ENCODE measurements at regions not wholly inside any gene's neighbourhood (a gene's known extent, or its start where the extent isn't known, plus 50 kb on each side); places are given as distances from the start of the nearest gene placed in this dataset.

- ATAC-seq = no peak
- TF ChIP-seq EP300 (IDR thresholded peaks at IDR 0.05) = no peak
- TF ChIP-seq CTCF (IDR thresholded peaks at IDR 0.05) = no peak
- TF ChIP-seq POLR2A (IDR thresholded peaks at IDR 0.05) = no peak
- TF ChIP-seq POLR2AphosphoS5 (IDR thresholded peaks at IDR 0.05) = no peak
- no peaks in the 10 kb centered on the region for H3K27me3 ChIP-seq
- H3K4me3 ChIP-seq = no peak overlapping the region
- H3K27ac ChIP-seq = no peak overlapping the region
- no peaks in the 10 kb centered on the region for H3K4me1 ChIP-seq
- H3K9me3 ChIP-seq = no peaks in the 10 kb centered on the region
- 27 to 31% methylated on average over 2 of the region's 2 CpGs for WGBS, 2 donors (ENCODE audit: low coverage in 1 of 2)
- H3K36me3 ChIP-seq = no peaks in the 10 kb centered on the region
Measured at GRCh38 chr13:88450515-88450914, 779.3 kb downstream of the SLITRK5 start.

- no peak for ATAC-seq
- TF ChIP-seq POLR2AphosphoS5 (IDR thresholded peaks at IDR 0.05) (no peak), POLR2A (IDR thresholded peaks at IDR 0.05) (no peak), CTCF (IDR thresholded peaks at IDR 0.05) (no peak), EP300 (IDR thresholded peaks at IDR 0.05) (no peak)
- H3K9me3 ChIP-seq = no peaks in the 10 kb centered on the region
- H3K27ac ChIP-seq = no peak overlapping the region
- H3K4me1 ChIP-seq = no peaks in the 10 kb centered on the region
- WGBS, 2 donors (ENCODE audit: low coverage in 1 of 2) = 76 to 83% methylated on average over 2 of the region's 3 CpGs
- H3K36me3 ChIP-seq = no peaks in the 10 kb centered on the region
- no peak overlapping the region for H3K4me3 ChIP-seq
- H3K27me3 ChIP-seq = no peaks in the 10 kb centered on the region
Measured at GRCh38 chr13:88456151-88456550, 785.0 kb downstream of the SLITRK5 start.

- Histone ChIP-seq H3K27me3 (no peaks in the 10 kb centered on the region), H3K4me1 (no peaks in the 10 kb centered on the region), H3K27ac (no peak overlapping the region), H3K36me3 (no peaks in the 10 kb centered on the region), H3K4me3 (no peak overlapping the region), H3K9me3 (no peaks in the 10 kb centered on the region)
- TF ChIP-seq POLR2AphosphoS5 (IDR thresholded peaks at IDR 0.05) (no peak), CTCF (IDR thresholded peaks at IDR 0.05) (no peak), POLR2A (IDR thresholded peaks at IDR 0.05) (no peak), EP300 (IDR thresholded peaks at IDR 0.05) (no peak)
- ATAC-seq = no peak
Measured at GRCh38 chr13:88459331-88459730, 788.2 kb downstream of the SLITRK5 start.

GRCh38 chr13:88461272-88462009, 790.3 kb downstream of the SLITRK5 start:
- no peaks in the 10 kb centered on the region for H3K36me3 ChIP-seq
- no peaks in the 10 kb centered on the region for H3K27me3 ChIP-seq
- H3K27ac ChIP-seq = no peak overlapping the region
- TF ChIP-seq POLR2A (IDR thresholded peaks at IDR 0.05) (no peak), POLR2AphosphoS5 (IDR thresholded peaks at IDR 0.05) (no peak), CTCF (IDR thresholded peaks at IDR 0.05) (no peak), EP300 (IDR thresholded peaks at IDR 0.05) (no peak)
- no peaks in the 10 kb centered on the region for H3K9me3 ChIP-seq
- H3K4me3 ChIP-seq = no peak overlapping the region
- WGBS, 2 donors (ENCODE audit: low coverage in 1 of 2) = 77 to 88% methylated on average over 2 to 3 of the region's 3 CpGs
- no peaks in the 10 kb centered on the region for H3K4me1 ChIP-seq
- no peak for ATAC-seq

- 43 to 75% methylated on average over 3 to 4 of the region's 6 CpGs for WGBS, 2 donors (ENCODE audit: low coverage in 1 of 2)
- TF ChIP-seq EP300 (IDR thresholded peaks at IDR 0.05) = no peak
- no peak for TF ChIP-seq POLR2AphosphoS5 (IDR thresholded peaks at IDR 0.05)
- TF ChIP-seq POLR2A (IDR thresholded peaks at IDR 0.05) = no peak
- TF ChIP-seq CTCF (IDR thresholded peaks at IDR 0.05) = no peak
Measured at GRCh38 chr13:88464851-88465250, 793.7 kb downstream of the SLITRK5 start.

More at GRCh38 chr13:88464851-88465250, 793.7 kb downstream of the SLITRK5 start:
- Histone ChIP-seq H3K36me3 (no peaks in the 10 kb centered on the region), H3K4me1 (no peaks in the 10 kb centered on the region), H3K27ac (no peak overlapping the region), H3K9me3 (no peaks in the 10 kb centered on the region), H3K4me3 (no peak overlapping the region), H3K27me3 (no peaks in the 10 kb centered on the region)
- ATAC-seq = no peak

Data from gastroesophageal sphincter (tissue), 4 donors.